CD4-positive, alpha-beta T cell treated with Interferon gamma for 1 hour (primary cell): ENCODE measurements at regions not wholly inside any gene's neighbourhood (a gene's known extent, or its start where the extent isn't known, plus 50 kb on each side); places are given as distances from the start of the nearest gene placed in this dataset.

ENCODE experiments used
- DNase-seq: peaks from one replicate; pipeline ENCODE4 v3.0.0-alpha.2; 2020

GRCh38 chr1:213656503-213656902 is 331.3 kb upstream of the PROX1 start:
- DNase-seq: no peak

GRCh38 chr1:213657013-213657412 is 330.8 kb upstream of the PROX1 start:
- no peak for DNase-seq

GRCh38 chr1:213657879-213658278 is 329.9 kb upstream of the PROX1 start:
- DNase-seq: no peak

GRCh38 chr1:213658457-213658856 is 329.3 kb upstream of the PROX1 start:
- DNase-seq: no peak

GRCh38 chr1:213659580-213660547 is 327.9 kb upstream of the PROX1 start:
- DNase-seq: no peak

- DNase-seq: no peak
These were observed 326.5 kb upstream of the PROX1 start for GRCh38 chr1:213661302-213661701.

- DNase-seq: no peak
These were observed 321.7 kb upstream of the PROX1 start for GRCh38 chr1:213666113-213666512.

- DNase-seq: no peak
These were observed 320.9 kb upstream of the PROX1 start for GRCh38 chr1:213666922-213667321.

GRCh38 chr1:213669512-213669911 is 318.3 kb upstream of the PROX1 start:
- DNase-seq: no peak

GRCh38 chr1:213669964-213670691 is 317.6 kb upstream of the PROX1 start:
- DNase-seq: peak; percentile 17

GRCh38 chr1:213670692-213671023 is 317.1 kb upstream of the PROX1 start:
- DNase-seq: no peak

- DNase-seq: no peak
These were observed 312.7 kb upstream of the PROX1 start for GRCh38 chr1:213675043-213675442.

GRCh38 chr1:213676736-213677135 is 311.0 kb upstream of the PROX1 start:
- no peak for DNase-seq

- DNase-seq: no peak
These were observed 309.4 kb upstream of the PROX1 start for GRCh38 chr1:213678348-213678747.

- no peak for DNase-seq
These were observed 309.0 kb upstream of the PROX1 start for GRCh38 chr1:213678753-213679152.

- DNase-seq: no peak
These were observed 308.6 kb upstream of the PROX1 start for GRCh38 chr1:213679153-213679552.

GRCh38 chr1:213680677-213681325 is 307.0 kb upstream of the PROX1 start:
- DNase-seq: no peak

GRCh38 chr1:213681788-213682340 is 305.9 kb upstream of the PROX1 start:
- no peak for DNase-seq

GRCh38 chr1:213683529-213683928 is 304.2 kb upstream of the PROX1 start:
- DNase-seq: no peak

- no peak for DNase-seq
These were observed 303.3 kb upstream of the PROX1 start for GRCh38 chr1:213684454-213684853.

- DNase-seq: no peak
These were observed 301.7 kb upstream of the PROX1 start for GRCh38 chr1:213685992-213686582.

GRCh38 chr1:213686983-213687382 is 300.8 kb upstream of the PROX1 start:
- DNase-seq: no peak

GRCh38 chr1:213687832-213688231 is 299.9 kb upstream of the PROX1 start:
- no peak for DNase-seq
